ENCODE measurements at regions not wholly inside any gene's neighbourhood (a gene's known extent, or its start where the extent isn't known, plus 50 kb on each side); places are given as distances from the start of the nearest gene placed in this dataset.

DNA sequence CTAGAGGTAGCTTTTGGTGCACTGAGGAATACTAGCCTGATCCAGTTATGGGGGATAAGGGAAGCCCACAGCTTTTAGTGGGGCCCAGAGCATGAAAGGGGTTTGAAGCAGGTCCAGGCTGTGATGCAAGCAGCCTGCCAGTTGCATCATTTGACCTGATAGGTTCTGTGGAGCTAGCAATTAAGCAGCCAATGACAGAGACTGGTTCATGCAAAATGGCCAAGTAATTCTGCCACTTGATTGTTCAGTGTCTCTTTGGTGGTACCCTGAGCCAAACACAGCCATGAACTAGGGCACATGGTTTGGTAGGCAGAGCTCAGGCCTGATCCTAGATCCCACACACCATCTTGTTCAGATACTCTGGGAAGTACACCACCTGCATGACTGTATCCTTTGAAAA, 91.0 kb upstream of the PRR23C start:
- ChIA-PET POLR2A (no interaction called here), CTCF (no interaction called here)
- H3K27ac ChIP-seq (ENCODE audit: extremely low read depth, low read depth, low read length), result no peak overlapping the region
- H3K9me3 ChIP-seq (ENCODE audit: control insufficient read depth, insufficient read depth, low read depth, low read length), result no peaks in the 10 kb centered on the region
- TF ChIP-seq ZNF692 (tag by site-specific recombination; IDR thresholded peaks at IDR 0.05), result peak; percentile 60
- no peak for TF ChIP-seq ZNF175 (tag by site-specific recombination; IDR thresholded peaks at IDR 0.05)
- TF ChIP-seq ZNF354C (tag by site-specific recombination; IDR thresholded peaks at IDR 0.05; ENCODE audit: borderline replicate concordance, low read depth), result no peak
- TF ChIP-seq ZNF132 (tag by site-specific recombination; IDR thresholded peaks at IDR 0.05; ENCODE audit: borderline replicate concordance), result no peak
- H3K36me3 ChIP-seq (ENCODE audit: control insufficient read depth in 2 of 2, insufficient read depth in 1 of 2, low read length in 2 of 2), result no peaks in the 10 kb centered on the region
- H3K4me1 ChIP-seq (ENCODE audit: control insufficient read depth, insufficient read depth, low read length), result no peaks in the 10 kb centered on the region
- no peak overlapping the region for H3K4me3 ChIP-seq (ENCODE audit: low read depth, low read length)

DNA sequence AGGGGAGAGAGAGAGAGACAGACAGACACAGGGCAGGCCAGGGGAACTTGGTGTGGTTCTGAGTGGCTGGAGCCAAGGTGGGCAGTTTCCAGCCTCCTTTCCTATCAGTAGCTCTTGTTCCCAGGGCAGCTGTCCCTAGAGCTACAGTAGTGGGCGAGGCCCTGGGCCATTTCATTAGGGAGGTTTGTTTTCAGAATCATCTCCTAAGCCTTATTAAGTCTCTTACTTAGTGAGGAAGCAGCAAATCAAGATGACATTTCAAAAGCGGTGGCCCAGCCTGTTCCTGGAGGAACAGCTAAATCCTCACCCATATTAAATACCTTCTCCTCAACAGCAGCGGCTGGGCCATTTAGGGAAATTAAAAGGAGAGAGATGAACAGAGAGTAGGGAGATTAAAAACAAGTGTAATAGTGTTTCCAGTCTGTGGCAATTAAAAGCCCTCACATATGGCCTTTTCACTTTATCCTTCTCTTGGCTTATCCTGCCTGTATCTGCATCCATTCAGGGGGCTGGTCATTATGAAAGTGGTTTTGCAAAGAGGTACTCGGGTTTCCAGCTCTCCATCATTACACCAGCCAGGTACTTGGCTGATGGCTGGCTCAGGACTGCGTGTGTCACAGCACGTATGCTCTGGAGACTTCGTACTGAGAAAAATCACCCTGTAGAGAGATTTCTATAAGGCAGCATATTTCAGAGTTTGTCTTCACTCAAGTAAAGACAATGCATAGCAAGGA, 91.9 kb upstream of the PRR23C start:
- Histone ChIP-seq H3K27ac (ENCODE audit: extremely low read depth, low read depth, low read length) (no peak overlapping the region), H3K4me1 (ENCODE audit: control insufficient read depth, insufficient read depth, low read length) (no peaks in the 10 kb centered on the region), H3K4me3 (ENCODE audit: low read depth, low read length) (no peak overlapping the region), H3K36me3 (ENCODE audit: control insufficient read depth in 2 of 2, insufficient read depth in 1 of 2, low read length in 2 of 2) (no peaks in the 10 kb centered on the region), H3K9me3 (ENCODE audit: control insufficient read depth, insufficient read depth, low read depth, low read length) (no peaks in the 10 kb centered on the region)
- CTCF ChIA-PET, result no interaction called here
- POLR2A ChIA-PET, result no interaction called here
- TF ChIP-seq, protein P1, sequence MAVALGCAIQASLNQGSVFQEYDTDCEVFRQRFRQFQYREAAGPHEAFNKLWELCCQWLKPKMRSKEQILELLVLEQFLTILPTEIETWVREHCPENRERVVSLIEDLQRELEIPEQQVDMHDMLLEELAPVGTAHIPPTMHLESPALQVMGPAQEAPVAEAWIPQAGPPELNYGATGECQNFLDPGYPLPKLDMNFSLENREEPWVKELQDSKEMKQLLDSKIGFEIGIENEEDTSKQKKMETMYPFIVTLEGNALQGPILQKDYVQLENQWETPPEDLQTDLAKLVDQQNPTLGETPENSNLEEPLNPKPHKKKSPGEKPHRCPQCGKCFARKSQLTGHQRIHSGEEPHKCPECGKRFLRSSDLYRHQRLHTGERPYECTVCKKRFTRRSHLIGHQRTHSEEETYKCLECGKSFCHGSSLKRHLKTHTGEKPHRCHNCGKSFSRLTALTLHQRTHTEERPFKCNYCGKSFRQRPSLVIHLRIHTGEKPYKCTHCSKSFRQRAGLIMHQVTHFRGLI (tag by site-specific recombination; IDR thresholded peaks at IDR 0.05), result no peak
- TF ChIP-seq ZNF544 (tag by site-specific recombination; IDR thresholded peaks at IDR 0.05), result no peak
- no peak for TF ChIP-seq ZFP69B (tag by site-specific recombination; IDR thresholded peaks at IDR 0.05)
- no peak for TF ChIP-seq ZNF776 (tag by site-specific recombination; IDR thresholded peaks at IDR 0.05; ENCODE audit: borderline replicate concordance)
- TF ChIP-seq, protein P2, sequence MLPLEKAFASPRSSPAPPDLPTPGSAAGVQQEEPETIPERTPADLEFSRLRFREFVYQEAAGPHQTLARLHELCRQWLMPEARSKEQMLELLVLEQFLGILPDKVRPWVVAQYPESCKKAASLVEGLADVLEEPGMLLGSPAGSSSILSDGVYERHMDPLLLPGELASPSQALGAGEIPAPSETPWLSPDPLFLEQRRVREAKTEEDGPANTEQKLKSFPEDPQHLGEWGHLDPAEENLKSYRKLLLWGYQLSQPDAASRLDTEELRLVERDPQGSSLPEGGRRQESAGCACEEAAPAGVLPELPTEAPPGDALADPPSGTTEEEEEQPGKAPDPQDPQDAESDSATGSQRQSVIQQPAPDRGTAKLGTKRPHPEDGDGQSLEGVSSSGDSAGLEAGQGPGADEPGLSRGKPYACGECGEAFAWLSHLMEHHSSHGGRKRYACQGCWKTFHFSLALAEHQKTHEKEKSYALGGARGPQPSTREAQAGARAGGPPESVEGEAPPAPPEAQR (tag by site-specific recombination; IDR thresholded peaks at IDR 0.05), result no peak
- no peak for TF ChIP-seq ZNF16 (tag by site-specific recombination; IDR thresholded peaks at IDR 0.05; ENCODE audit: low read depth)
- TF ChIP-seq, protein P3, sequence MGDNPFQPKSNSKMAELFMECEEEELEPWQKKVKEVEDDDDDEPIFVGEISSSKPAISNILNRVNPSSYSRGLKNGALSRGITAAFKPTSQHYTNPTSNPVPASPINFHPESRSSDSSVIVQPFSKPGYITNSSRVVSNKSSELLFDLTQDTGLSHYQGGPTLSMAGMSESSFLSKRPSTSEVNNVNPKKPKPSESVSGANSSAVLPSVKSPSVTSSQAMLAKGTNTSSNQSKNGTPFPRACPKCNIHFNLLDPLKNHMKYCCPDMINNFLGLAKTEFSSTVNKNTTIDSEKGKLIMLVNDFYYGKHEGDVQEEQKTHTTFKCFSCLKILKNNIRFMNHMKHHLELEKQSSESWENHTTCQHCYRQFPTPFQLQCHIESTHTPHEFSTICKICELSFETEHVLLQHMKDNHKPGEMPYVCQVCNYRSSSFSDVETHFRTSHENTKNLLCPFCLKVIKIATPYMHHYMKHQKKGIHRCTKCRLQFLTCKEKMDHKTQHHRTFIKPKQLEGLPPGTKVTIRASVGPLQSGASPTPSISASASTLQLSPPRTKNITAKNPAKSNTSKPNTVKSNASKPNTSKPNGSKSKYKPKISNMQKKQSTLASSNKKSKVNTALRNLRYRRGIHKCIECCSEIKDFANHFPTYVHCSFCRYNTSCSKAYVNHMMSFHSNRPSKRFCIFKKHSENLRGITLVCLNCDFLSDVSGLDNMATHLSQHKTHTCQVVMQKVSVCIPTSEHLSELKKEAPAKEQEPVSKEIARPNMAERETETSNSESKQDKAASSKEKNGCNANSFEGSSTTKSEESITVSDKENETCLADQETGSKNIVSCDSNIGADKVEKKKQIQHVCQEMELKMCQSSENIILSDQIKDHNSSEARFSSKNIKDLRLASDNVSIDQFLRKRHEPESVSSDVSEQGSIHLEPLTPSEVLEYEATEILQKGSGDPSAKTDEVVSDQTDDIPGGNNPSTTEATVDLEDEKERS (tag by site-specific recombination; IDR thresholded peaks at IDR 0.05), result no peak
- TF ChIP-seq, protein P4, sequence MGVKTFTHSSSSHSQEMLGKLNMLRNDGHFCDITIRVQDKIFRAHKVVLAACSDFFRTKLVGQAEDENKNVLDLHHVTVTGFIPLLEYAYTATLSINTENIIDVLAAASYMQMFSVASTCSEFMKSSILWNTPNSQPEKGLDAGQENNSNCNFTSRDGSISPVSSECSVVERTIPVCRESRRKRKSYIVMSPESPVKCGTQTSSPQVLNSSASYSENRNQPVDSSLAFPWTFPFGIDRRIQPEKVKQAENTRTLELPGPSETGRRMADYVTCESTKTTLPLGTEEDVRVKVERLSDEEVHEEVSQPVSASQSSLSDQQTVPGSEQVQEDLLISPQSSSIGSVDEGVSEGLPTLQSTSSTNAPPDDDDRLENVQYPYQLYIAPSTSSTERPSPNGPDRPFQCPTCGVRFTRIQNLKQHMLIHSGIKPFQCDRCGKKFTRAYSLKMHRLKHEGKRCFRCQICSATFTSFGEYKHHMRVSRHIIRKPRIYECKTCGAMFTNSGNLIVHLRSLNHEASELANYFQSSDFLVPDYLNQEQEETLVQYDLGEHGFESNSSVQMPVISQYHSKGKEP (tag by site-specific recombination; IDR thresholded peaks at IDR 0.05), result no peak
- no peak for TF ChIP-seq ZNF48 (tag by site-specific recombination; IDR thresholded peaks at IDR 0.05)
- no peak for TF ChIP-seq TSHZ1 (tag by site-specific recombination; IDR thresholded peaks at IDR 0.05; ENCODE audit: borderline replicate concordance)
- TF ChIP-seq ZNF112 (tag by site-specific recombination; IDR thresholded peaks at IDR 0.05), result no peak
- TF ChIP-seq, protein P5, sequence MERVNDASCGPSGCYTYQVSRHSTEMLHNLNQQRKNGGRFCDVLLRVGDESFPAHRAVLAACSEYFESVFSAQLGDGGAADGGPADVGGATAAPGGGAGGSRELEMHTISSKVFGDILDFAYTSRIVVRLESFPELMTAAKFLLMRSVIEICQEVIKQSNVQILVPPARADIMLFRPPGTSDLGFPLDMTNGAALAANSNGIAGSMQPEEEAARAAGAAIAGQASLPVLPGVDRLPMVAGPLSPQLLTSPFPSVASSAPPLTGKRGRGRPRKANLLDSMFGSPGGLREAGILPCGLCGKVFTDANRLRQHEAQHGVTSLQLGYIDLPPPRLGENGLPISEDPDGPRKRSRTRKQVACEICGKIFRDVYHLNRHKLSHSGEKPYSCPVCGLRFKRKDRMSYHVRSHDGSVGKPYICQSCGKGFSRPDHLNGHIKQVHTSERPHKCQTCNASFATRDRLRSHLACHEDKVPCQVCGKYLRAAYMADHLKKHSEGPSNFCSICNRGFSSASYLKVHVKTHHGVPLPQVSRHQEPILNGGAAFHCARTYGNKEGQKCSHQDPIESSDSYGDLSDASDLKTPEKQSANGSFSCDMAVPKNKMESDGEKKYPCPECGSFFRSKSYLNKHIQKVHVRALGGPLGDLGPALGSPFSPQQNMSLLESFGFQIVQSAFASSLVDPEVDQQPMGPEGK (tag by site-specific recombination; IDR thresholded peaks at IDR 0.05), result no peak
- no peak for TF ChIP-seq ZNF211 (tag by site-specific recombination; IDR thresholded peaks at IDR 0.05; ENCODE audit: low read depth)
- TF ChIP-seq ZNF76 (tag by site-specific recombination; IDR thresholded peaks at IDR 0.05; ENCODE audit: borderline replicate concordance, low read depth), result no peak
